Adrenal gland (tissue), 9 donors: ENCODE measurements at regions not wholly inside any gene's neighbourhood (a gene's known extent, or its start where the extent isn't known, plus 50 kb on each side); places are given as distances from the start of the nearest gene placed in this dataset.

Experiments
- DNase-seq, 7 donors: peaks; one replicate each; pipeline ENCODE4 v3.0.0-alpha.2; 2019 to 2020
- H3K27ac ChIP-seq, 5 donors: fragments of 200-600 bp; sonication (generic) in 4 of 5; 1 replicate in 3 of 5; 2 replicates in 2 of 5; pipeline versions ENCODE4 v1.5.1 to v1.8.0; 2016 to 2020; ENCODE audit warnings: mild to moderate bottlenecking in 1 of 5
- H3K27me3 ChIP-seq: fragments of 200-600 bp; 2 replicates; pipeline ENCODE4 v1.8.0; 2021
- H3K36me3 ChIP-seq, 2 donors: fragments of 200-600 bp; replicated peaks in 1 of 2; 1 replicate in 1 of 2; 2 replicates in 1 of 2; pipeline versions ENCODE4 v1.5.1 to v1.8.0; 2018 to 2022
- H3K4me1 ChIP-seq, 2 donors: fragments of 200-600 bp; replicated peaks in 1 of 2; 1 replicate in 1 of 2; 2 replicates in 1 of 2; pipeline versions ENCODE4 v1.5.1 to v1.8.0; 2018 to 2021
- H3K4me3 ChIP-seq, 4 donors: fragments of 200-600 bp; sonication (generic) in 3 of 4; one replicate each; pipeline ENCODE4 v1.5.1; 2016 to 2018
- H3K9me3 ChIP-seq, 3 donors: fragments of 200-600 bp; sonication (generic) in 1 of 3; replicated peaks in 1 of 3; 1 replicate in 2 of 3; 2 replicates in 1 of 3; pipeline versions ENCODE4 v1.5.1 to v1.8.0; 2016 to 2021
- CTCF ChIP-seq, 6 experiments: fragments of 450-650 bp in 4 of 6; fragments of 200-600 bp in 2 of 6; sonication (generic) in 1 of 6; IDR thresholded peaks; 1 replicate in 5 of 6; 2 replicates in 1 of 6; pipeline versions ENCODE4 v1.5.1 to v1.8.0; 2016 to 2021; ENCODE audit warnings: antibody characterized with exemption in 6 of 6, mild to moderate bottlenecking in 2 of 6, moderate library complexity in 1 of 6
- POLR2A ChIP-seq, 2 donors: fragments of 450-650 bp; IDR thresholded peaks; one replicate each; pipeline ENCODE4 v1.6.1; 2017; ENCODE audit warnings: antibody characterized with exemption in 2 of 2, mild to moderate bottlenecking in 2 of 2, moderate library complexity in 1 of 2
- WGBS, 4 donors: extraction: QIAGEN DNeasy Blood & Tissue Kit in 2 of 4; methylation state at CpG; one replicate each; pipeline versions ENCODE4 v1.1.5 to v1.1.7; 2013 to 2017; 5-methylcytosine and 5-hydroxymethylcytosine counted together
- intact Hi-C, 2 donors: fragments of 100-400 bp; cut with DNase I; formaldehyde crosslinking; loops; one replicate each; pipeline versions ENCODE4 v1.14.1 to v1.15.0; 2022 to 2023
- donor health status: healthy with polysubstance abuse.
- donor health status: Bipolar disorder and iron deficiency.
- donor health status: DM: yes; HTN: yes; CAD: no.
- donor health status: DM: no; HTN: no; CAD: no.
- donor health status: DM: no; HTN: no; CAD: no.

GRCh38 chr4:157804986-157805385 is 367.8 kb downstream of the GASK1B start:
- DNase-seq: no peak
- intact Hi-C loops: no loop called here
- Histone ChIP-seq H3K27ac (no peak overlapping the region), H3K9me3 (no peaks in the 10 kb centered on the region), H3K27me3 (no peaks in the 10 kb centered on the region), H3K4me3 (no peak overlapping the region), H3K4me1 (no peaks in the 10 kb centered on the region), H3K36me3 (no peaks in the 10 kb centered on the region)
- no peak for TF ChIP-seq POLR2A (IDR thresholded peaks at IDR 0.05)
- TF ChIP-seq CTCF (IDR thresholded peaks at IDR 0.05): peak in 1 of 6 experiments; percentile 9

GRCh38 chr4:157803845-157804521 is 368.8 kb downstream of the GASK1B start:
- intact Hi-C loops: no loop called here

GRCh38 chr4:157803421-157803820 is 369.4 kb downstream of the GASK1B start:
- H3K36me3 ChIP-seq: no peaks in the 10 kb centered on the region

More at GRCh38 chr4:157803845-157804521, 368.8 kb downstream of the GASK1B start:
- Histone ChIP-seq H3K36me3 (no peaks in the 10 kb centered on the region), H3K4me1 (no peaks in the 10 kb centered on the region), H3K27me3 (no peaks in the 10 kb centered on the region), H3K27ac (no peak overlapping the region), H3K4me3 (no peak overlapping the region), H3K9me3 (no peaks in the 10 kb centered on the region)
- TF ChIP-seq CTCF (IDR thresholded peaks at IDR 0.05): no peak
- TF ChIP-seq POLR2A (IDR thresholded peaks at IDR 0.05): no peak
- DNase-seq: no peak
- WGBS, 4 donors: 26 to 56% (median 41%) methylated on average over 1 of the region's 1 CpG

GRCh38 chr4:157795495-157795894 is 377.3 kb downstream of the GASK1B start:
- H3K27ac ChIP-seq: no peak overlapping the region
- WGBS, 4 donors: 61 to 81% (median 73%) methylated on average over 1 of the region's 1 CpG
- no peaks in the 10 kb centered on the region for H3K9me3 ChIP-seq
- no peaks in the 10 kb centered on the region for H3K4me1 ChIP-seq
- TF ChIP-seq POLR2A (IDR thresholded peaks at IDR 0.05) (no peak), CTCF (IDR thresholded peaks at IDR 0.05) (no peak)
- intact Hi-C loops: no loop called here
- no peaks in the 10 kb centered on the region for H3K36me3 ChIP-seq
- H3K4me3 ChIP-seq: no peak overlapping the region
- no peak for DNase-seq
- H3K27me3 ChIP-seq: no peaks in the 10 kb centered on the region

More at GRCh38 chr4:157803421-157803820, 369.4 kb downstream of the GASK1B start:
- H3K9me3 ChIP-seq: no peaks in the 10 kb centered on the region
- DNase-seq: no peak
- TF ChIP-seq POLR2A (IDR thresholded peaks at IDR 0.05) (no peak), CTCF (IDR thresholded peaks at IDR 0.05) (no peak)
- 61 to 68% (median 66%) methylated on average over 3 of the region's 3 CpGs for WGBS, 4 donors
- no peak overlapping the region for H3K4me3 ChIP-seq
- H3K27me3 ChIP-seq: no peaks in the 10 kb centered on the region
- no peaks in the 10 kb centered on the region for H3K4me1 ChIP-seq
- intact Hi-C loops: no loop called here
- H3K27ac ChIP-seq: no peak overlapping the region
